ENCODE measurements at regions not wholly inside any gene's neighbourhood (a gene's known extent, or its start where the extent isn't known, plus 50 kb on each side); places are given as distances from the start of the nearest gene placed in this dataset.

- H3K9ac ChIP-seq = no peak overlapping the region
- no peak for TF ChIP-seq Cebpa-rat (IDR thresholded peaks at IDR 0.05)
- no peak overlapping the region for H3K4me2 ChIP-seq
- no peaks in the 10 kb centered on the region for H3K36me3 ChIP-seq
- no peaks in the 10 kb centered on the region for H3K27me3 ChIP-seq
- no peaks in the 10 kb centered on the region for H3K4me1 ChIP-seq
- no peaks in the 10 kb centered on the region for H3K9me3 ChIP-seq
- H3K27ac ChIP-seq = no peak overlapping the region
- no peaks in the 10 kb centered on the region for H4K20me1 ChIP-seq
- no peak overlapping the region for H3K4me3 ChIP-seq
Observed at GRCh38 chr17:21814776-21815175, 122.5 kb downstream of the KCNJ18 start.

- no peak overlapping the region for H3K27ac ChIP-seq
Observed at GRCh38 chr17:21815352-21816063, 123.2 kb downstream of the KCNJ18 start.

GRCh38 chr17:21816592-21817567, 124.6 kb downstream of the KCNJ18 start:
- Histone ChIP-seq H4K20me1 (no peaks in the 10 kb centered on the region), H3K4me1 (no peaks in the 10 kb centered on the region), H3K9me3 (no peaks in the 10 kb centered on the region), H3K4me3 (no peak overlapping the region), H3K4me2 (no peak overlapping the region), H3K27ac (no peak overlapping the region), H3K27me3 (no peaks in the 10 kb centered on the region), H3K9ac (no peak overlapping the region), H3K36me3 (no peaks in the 10 kb centered on the region)
- TF ChIP-seq Cebpa-rat (IDR thresholded peaks at IDR 0.05) = no peak

More at GRCh38 chr17:21815352-21816063, 123.2 kb downstream of the KCNJ18 start:
- Histone ChIP-seq H3K9ac (no peak overlapping the region), H3K4me2 (no peak overlapping the region), H3K27me3 (no peaks in the 10 kb centered on the region), H4K20me1 (no peaks in the 10 kb centered on the region), H3K36me3 (no peaks in the 10 kb centered on the region), H3K9me3 (no peaks in the 10 kb centered on the region), H3K4me3 (no peak overlapping the region), H3K4me1 (no peaks in the 10 kb centered on the region)
- no peak for TF ChIP-seq Cebpa-rat (IDR thresholded peaks at IDR 0.05)

- Histone ChIP-seq H3K4me2 (no peak overlapping the region), H3K9me3 (no peaks in the 10 kb centered on the region), H3K9ac (no peak overlapping the region), H3K36me3 (no peaks in the 10 kb centered on the region), H4K20me1 (no peaks in the 10 kb centered on the region), H3K27me3 (no peaks in the 10 kb centered on the region), H3K4me1 (no peaks in the 10 kb centered on the region), H3K27ac (no peak overlapping the region), H3K4me3 (no peak overlapping the region)
- TF ChIP-seq Cebpa-rat (IDR thresholded peaks at IDR 0.05) = no peak
Observed at GRCh38 chr17:21817791-21818364, 125.6 kb downstream of the KCNJ18 start.

- H4K20me1 ChIP-seq = no peaks in the 10 kb centered on the region
- TF ChIP-seq Cebpa-rat (IDR thresholded peaks at IDR 0.05) = no peak
- H3K27me3 ChIP-seq = no peaks in the 10 kb centered on the region
- no peaks in the 10 kb centered on the region for H3K9me3 ChIP-seq
- no peaks in the 10 kb centered on the region for H3K4me1 ChIP-seq
- no peak overlapping the region for H3K9ac ChIP-seq
- no peak overlapping the region for H3K4me2 ChIP-seq
- no peak overlapping the region for H3K4me3 ChIP-seq
- no peak overlapping the region for H3K27ac ChIP-seq
- no peaks in the 10 kb centered on the region for H3K36me3 ChIP-seq
Observed at GRCh38 chr17:21823090-21823489, 130.8 kb downstream of the KCNJ18 start.

GRCh38 chr17:21823643-21824042, 131.3 kb downstream of the KCNJ18 start:
- no peaks in the 10 kb centered on the region for H4K20me1 ChIP-seq
- no peak overlapping the region for H3K4me3 ChIP-seq
- no peaks in the 10 kb centered on the region for H3K9me3 ChIP-seq
- H3K4me1 ChIP-seq = no peaks in the 10 kb centered on the region
- TF ChIP-seq Cebpa-rat (IDR thresholded peaks at IDR 0.05) = no peak
- no peak overlapping the region for H3K9ac ChIP-seq
- H3K36me3 ChIP-seq = no peaks in the 10 kb centered on the region
- no peaks in the 10 kb centered on the region for H3K27me3 ChIP-seq
- H3K27ac ChIP-seq = no peak overlapping the region
- H3K4me2 ChIP-seq = no peak overlapping the region

GRCh38 chr17:21841839-21842238, 149.5 kb downstream of the KCNJ18 start:
- Histone ChIP-seq H3K9me3 (peaks cover 33% of the 10 kb centered on the region), H3K4me3 (no peak overlapping the region), H3K36me3 (no peaks in the 10 kb centered on the region), H3K9ac (no peak overlapping the region), H3K27me3 (no peaks in the 10 kb centered on the region), H3K27ac (no peak overlapping the region), H3K4me2 (no peak overlapping the region), H3K4me1 (no peaks in the 10 kb centered on the region), H4K20me1 (no peaks in the 10 kb centered on the region)
- no peak for TF ChIP-seq Cebpa-rat (IDR thresholded peaks at IDR 0.05)

GRCh38 chr17:21842332-21843317, 150.3 kb downstream of the KCNJ18 start:
- H3K9me3 ChIP-seq = peaks cover 33% of the 10 kb centered on the region
- H3K4me1 ChIP-seq = no peaks in the 10 kb centered on the region
- no peaks in the 10 kb centered on the region for H4K20me1 ChIP-seq
- no peak for TF ChIP-seq Cebpa-rat (IDR thresholded peaks at IDR 0.05)
- H3K9ac ChIP-seq = no peak overlapping the region
- 0 out of 2 replicates have a peak overlapping the region, but pooled peaks have one; percentile 14 for H3K4me3 ChIP-seq
- H3K27ac ChIP-seq = no peak overlapping the region
- H3K36me3 ChIP-seq = no peaks in the 10 kb centered on the region
- no peaks in the 10 kb centered on the region for H3K27me3 ChIP-seq
- no peak overlapping the region for H3K4me2 ChIP-seq

GRCh38 chr17:21843318-21843865, 151.1 kb downstream of the KCNJ18 start:
- Histone ChIP-seq H3K4me3 (0 out of 2 replicates have a peak overlapping the region, but pooled peaks have one; percentile 14), H3K27me3 (no peaks in the 10 kb centered on the region), H3K27ac (no peak overlapping the region), H4K20me1 (no peaks in the 10 kb centered on the region), H3K9me3 (peaks cover 33% of the 10 kb centered on the region), H3K9ac (no peak overlapping the region), H3K4me2 (no peak overlapping the region), H3K36me3 (no peaks in the 10 kb centered on the region), H3K4me1 (no peaks in the 10 kb centered on the region)
- TF ChIP-seq Cebpa-rat (IDR thresholded peaks at IDR 0.05) = no peak
